Esophagus muscularis mucosa (tissue), 4 donors: ENCODE measurements at regions not wholly inside any gene's neighbourhood (a gene's known extent, or its start where the extent isn't known, plus 50 kb on each side); places are given as distances from the start of the nearest gene placed in this dataset.

Experiments
- EP300 ChIP-seq: sonication (generic); formaldehyde crosslinking; IDR thresholded peaks from one replicate; pipeline ENCODE4 v1.6.1; 2017; ENCODE audit warnings: antibody characterized with exemption
- POLR2A ChIP-seq: fragments of 450-650 bp; IDR thresholded peaks from one replicate; pipeline ENCODE4 v1.6.1; 2017; ENCODE audit warnings: antibody characterized with exemption, moderate library complexity, mild to moderate bottlenecking, low read depth
- POLR2AphosphoS5 ChIP-seq, 2 donors: sonication (generic); formaldehyde crosslinking; IDR thresholded peaks; one replicate each; pipeline ENCODE4 v1.6.1; 2017; ENCODE audit warnings: antibody characterized with exemption in 2 of 2
- TF ChIP-seq, protein P1 (sequence below), 3 experiments: fragments of 200-600 bp in 2 of 3; fragments of 450-650 bp in 1 of 3; sonication (generic) in 2 of 3; IDR thresholded peaks; one replicate each; pipeline ENCODE4 v1.5.1; 2017 to 2019; ENCODE audit warnings: antibody characterized with exemption in 3 of 3, mild to moderate bottlenecking in 2 of 3, moderate library complexity in 1 of 3

DNA sequence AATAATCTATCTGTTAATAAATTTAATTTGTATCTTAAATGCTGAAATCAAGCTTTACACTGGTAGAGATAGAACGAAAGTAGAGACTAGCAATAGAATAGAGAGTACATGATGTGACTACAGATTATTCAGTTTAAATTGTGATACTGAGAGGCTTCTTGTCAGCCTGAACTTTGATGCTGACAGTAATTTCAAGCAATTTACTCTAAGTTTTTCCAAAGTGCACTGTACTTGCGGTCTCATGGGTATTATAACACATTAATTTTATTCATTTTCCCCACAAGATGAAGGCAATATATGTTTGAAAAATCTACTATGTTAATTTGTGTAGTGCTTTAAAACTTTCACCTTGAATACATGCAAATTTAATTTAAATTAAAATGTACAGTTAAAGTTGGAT, 914.0 kb upstream of the FBXO33 start:
- TF ChIP-seq, protein P1, sequence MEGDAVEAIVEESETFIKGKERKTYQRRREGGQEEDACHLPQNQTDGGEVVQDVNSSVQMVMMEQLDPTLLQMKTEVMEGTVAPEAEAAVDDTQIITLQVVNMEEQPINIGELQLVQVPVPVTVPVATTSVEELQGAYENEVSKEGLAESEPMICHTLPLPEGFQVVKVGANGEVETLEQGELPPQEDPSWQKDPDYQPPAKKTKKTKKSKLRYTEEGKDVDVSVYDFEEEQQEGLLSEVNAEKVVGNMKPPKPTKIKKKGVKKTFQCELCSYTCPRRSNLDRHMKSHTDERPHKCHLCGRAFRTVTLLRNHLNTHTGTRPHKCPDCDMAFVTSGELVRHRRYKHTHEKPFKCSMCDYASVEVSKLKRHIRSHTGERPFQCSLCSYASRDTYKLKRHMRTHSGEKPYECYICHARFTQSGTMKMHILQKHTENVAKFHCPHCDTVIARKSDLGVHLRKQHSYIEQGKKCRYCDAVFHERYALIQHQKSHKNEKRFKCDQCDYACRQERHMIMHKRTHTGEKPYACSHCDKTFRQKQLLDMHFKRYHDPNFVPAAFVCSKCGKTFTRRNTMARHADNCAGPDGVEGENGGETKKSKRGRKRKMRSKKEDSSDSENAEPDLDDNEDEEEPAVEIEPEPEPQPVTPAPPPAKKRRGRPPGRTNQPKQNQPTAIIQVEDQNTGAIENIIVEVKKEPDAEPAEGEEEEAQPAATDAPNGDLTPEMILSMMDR (IDR thresholded peaks at IDR 0.05): no peak
- TF ChIP-seq POLR2A (no peak), EP300 (no peak), POLR2AphosphoS5 (IDR thresholded peaks at IDR 0.05) (no peak)
